ENCODE measurements at regions not wholly inside any gene's neighbourhood (a gene's known extent, or its start where the extent isn't known, plus 50 kb on each side); places are given as distances from the start of the nearest gene placed in this dataset.

DNA sequence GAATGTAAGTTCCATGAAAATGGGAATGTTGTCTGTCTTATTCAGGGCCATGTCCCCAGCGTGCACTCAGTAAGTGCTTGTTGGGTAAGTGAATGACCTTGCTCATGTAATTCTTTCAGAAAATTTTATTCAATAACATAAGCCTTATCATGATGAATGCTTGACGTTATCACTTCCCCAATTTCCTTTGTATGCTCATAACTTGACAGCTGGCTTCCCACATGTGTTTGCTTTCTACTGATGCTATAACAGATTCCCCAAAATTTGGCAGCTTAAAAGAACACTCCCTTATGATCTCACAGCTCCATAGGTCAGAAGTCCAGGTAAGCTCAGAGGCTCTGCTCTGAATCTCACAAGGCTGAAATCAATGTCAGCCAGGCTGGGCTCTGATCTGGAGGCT lies 155.8 kb upstream of the POU2AF2 start:
- DNase-seq: no peak

- no peak for DNase-seq
These were observed 156.6 kb upstream of the POU2AF2 start for GRCh38 chr11:111088847-111089355.

DNA sequence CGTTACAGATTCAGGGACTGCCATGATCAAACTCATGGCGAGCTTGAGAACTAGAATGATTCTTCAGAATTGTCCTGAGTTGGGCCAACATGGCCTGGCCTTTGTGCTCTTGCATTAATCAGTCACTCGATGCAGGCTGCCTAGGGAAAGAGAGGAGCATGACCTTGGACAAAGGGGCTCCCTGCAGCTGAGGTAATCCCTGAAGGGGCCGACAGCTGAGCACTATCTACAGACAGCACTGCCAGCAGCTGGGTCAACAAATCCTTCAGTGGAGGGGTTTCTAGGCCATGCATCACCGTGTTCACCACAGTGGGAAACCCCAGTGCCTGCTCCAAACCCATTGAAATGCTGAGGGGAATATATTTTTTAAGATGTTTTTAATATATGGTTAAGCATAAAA lies 159.5 kb upstream of the POU2AF2 start:
- peak; percentile 93 for DNase-seq

DNA sequence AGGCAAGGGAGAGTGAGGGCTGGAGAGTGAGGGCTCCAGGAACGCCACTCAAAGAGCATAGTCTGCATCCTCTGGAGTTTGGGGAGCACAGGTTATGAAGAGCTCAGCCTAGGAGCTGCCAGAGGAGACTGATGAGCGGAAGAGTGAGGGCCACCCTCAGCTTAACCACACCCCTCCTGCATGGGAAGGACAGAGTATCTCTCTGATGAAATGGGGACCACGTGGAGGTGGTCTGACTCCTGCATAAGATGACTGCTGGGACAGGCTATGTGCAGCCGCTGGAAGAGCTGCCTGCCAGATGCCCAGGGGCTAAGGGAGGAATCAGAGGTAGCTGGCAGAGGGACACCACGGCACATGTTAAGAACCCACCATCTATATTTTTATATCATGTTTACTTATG lies 162.9 kb upstream of the POU2AF2 start:
- peak; percentile 36 for DNase-seq

GRCh38 chr11:111081021-111081511 lies 164.5 kb upstream of the POU2AF2 start:
- DNase-seq: peak; percentile 53

GRCh38 chr11:111077530-111078322 lies 167.8 kb upstream of the POU2AF2 start:
- DNase-seq: peak; percentile 31

- DNase-seq: no peak
These were observed 176.5 kb upstream of the POU2AF2 start for GRCh38 chr11:111069066-111069465.

GRCh38 chr11:111067994-111068393 lies 177.5 kb upstream of the POU2AF2 start:
- no peak for DNase-seq

- DNase-seq: no peak
These were observed 178.7 kb upstream of the POU2AF2 start for GRCh38 chr11:111066846-111067245.

- no peak for DNase-seq
These were observed 181.6 kb upstream of the POU2AF2 start for GRCh38 chr11:111063726-111064517.

DNA sequence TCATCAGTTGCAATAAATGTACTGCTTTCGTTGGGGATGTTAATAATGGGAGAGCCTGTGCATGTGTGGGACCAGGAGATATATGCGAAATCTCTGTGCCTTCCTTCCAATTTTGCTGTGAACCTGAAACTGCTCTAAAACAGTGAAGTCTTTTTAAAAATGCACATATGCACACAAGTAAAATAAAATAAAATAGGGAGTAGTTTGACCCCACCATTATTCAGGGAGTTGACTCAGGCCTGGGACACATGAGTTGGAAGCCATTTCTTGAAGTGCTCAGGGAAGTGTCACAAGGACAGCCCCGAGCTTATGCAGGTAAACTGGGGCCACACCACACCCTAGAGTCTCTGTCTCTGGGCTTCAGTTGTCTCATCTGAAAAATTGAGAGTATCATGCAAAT lies 183.1 kb upstream of the POU2AF2 start:
- no peak for DNase-seq

DNA sequence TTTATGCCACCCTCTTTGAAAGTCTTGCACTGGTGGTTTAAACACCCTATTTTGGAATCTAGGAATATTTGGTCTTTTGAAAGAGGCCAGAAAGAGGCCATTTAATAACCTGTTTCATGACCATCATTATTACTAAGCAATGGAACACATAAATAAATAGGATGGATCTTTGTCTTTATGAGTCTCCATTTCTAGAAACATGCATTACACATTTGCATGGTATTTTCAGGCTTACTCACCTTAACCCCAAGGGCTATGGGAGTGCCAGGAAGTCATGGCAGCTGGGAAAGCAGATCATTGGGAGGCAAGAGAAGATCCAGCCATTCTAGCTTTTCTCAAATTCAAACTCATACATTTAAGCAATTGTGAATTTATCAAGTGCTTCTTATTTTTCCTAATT lies 185.8 kb upstream of the POU2AF2 start:
- no peak for DNase-seq

DNA sequence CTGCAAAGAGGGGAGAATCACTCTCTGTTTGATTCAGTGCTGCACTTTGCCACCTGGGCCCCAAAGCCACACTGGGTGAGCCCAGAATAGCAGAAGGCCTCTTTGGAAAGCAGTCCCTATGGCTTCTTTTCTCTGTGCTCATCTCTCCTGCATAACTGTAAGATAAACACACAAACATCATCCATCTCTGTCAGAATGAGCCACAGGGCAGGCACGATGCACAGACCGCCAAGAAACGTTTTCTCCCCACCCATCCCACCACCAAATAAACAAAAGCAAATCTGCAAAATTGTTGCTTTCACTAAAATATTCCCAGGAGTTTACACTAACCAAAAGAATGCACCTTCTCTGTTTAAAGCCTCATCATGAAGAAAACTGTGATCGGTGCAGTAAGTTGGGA lies 196.4 kb upstream of the POU2AF2 start:
- no peak for DNase-seq

DNA sequence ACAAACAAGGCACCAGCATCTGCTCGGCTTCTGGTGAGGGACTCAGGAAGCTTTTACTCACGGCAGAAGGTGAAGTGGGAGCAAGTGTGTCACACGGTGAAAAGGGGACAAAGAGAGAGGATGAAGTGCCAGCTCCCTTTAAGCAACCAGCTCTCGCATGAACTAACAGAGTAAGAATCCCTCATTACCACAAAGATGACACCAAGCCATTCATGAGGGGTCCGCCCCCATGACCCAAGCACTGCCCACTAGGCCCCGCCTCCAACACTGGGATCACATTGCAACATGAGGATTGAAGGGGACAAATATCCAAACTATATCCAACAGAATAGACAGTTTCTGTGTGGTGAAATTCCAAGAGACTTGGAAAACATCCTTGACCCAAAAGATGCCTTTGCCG lies 198.2 kb upstream of the POU2AF2 start:
- DNase-seq: peak; percentile 19

GRCh38 chr11:111046291-111046690 lies 199.2 kb upstream of the POU2AF2 start:
- DNase-seq: no peak

DNA sequence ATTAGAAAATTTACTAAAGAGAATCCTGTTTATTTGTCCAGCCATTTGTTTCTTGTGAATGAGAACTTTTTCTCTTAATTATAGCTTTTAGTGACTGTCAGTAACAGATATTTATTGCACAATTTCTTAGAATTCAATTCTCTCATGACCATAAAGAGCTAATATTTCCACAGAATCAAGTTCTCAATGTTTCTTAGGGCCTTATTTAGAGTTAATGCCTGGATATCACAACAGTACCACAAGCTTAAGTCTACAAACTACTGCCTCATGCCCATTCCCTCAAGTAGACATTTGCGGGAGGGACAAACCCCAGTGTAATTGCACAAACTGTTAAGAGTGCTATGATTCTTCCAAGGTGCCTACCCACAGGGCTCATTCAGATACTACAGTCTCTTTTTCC lies 199.7 kb upstream of the POU2AF2 start:
- DNase-seq: no peak

DNA sequence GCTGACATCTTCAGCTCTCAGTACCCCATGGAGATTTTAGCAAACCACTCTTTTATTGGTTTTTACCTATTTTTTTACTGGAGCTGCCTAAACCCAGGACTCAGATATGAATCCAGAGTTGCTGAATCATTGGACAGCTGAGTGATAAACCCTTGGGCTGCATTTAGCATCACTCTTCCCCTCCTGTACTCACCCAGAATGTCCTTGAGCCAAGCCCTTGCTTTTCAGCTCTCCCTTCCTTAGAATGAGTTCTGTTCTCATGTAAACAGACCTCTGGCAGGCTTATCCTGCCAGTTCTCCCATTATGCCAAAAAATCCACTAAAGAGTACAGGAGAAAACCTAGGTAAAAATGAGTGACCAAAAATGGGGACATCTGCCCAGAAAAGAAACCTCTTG lies 200.1 kb upstream of the POU2AF2 start:
- DNase-seq: no peak

DNA sequence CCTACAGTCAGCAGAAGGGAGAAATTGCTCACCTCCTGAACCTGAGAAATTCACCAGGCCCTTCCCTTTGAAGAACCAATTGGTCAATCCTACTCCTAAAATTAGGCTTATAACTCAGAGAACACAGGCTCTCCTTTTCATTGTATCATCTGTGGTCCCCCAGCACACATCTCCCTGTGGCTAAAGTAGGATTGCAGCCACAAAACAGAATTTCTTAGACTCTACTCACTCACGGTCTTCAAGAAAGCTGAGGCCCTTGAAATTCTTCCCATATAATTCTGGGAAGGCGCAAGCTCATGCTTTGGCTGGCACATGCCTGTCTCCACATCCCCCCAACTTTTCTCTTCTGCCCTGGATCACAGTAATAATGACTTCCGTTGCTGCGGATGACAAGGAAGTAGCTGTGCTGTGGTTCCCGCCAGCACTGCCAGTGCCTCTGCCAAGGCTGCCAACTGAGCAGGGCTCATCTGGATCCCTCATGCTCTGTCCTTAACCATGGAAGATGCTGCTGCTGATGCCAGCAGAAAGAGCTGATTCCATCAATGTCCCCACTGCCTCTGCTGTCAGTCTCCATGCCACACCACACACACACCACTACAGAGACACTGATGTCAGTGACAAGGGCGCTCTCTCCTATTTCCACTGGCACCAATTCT lies 200.6 kb upstream of the POU2AF2 start:
- no peak for DNase-seq

DNA sequence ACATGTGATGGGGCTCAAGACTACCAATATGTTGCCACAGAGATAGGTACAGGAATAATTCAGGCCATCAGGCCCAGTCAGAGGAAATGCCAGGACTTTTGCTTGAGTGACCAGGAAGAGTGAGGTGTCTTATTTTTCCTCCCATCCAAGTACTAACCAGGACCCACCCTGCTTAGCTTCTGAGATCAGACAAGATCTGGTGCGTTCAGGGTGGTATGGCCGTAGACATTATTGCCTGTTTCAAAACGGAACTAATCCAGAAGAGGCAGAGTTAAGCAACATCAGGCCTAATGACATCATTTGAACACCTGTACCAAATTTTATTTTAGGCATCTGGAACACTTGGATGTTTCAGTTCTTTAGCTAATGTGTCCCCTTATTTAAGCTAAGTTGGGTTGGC lies 205.5 kb upstream of the POU2AF2 start:
- DNase-seq: no peak

DNA sequence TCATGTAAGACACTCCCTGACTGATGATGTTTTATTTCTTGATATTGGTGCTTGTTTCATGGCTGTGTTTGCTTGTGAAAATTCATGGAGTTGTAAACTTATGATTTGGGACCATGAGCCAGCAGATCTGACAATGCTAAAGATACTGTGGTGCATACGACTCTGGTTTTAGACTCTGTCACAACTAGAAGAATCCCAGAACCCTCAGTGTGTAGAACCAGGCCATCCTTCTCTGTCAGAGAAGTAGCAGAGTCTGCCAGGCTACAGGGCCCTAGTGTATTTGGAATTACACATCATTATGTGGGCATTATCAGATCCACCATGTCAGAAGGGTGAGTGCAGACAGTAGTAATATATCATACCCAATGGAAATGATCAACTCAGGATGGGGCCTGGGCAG lies 209.8 kb upstream of the POU2AF2 start:
- no peak for DNase-seq

DNA sequence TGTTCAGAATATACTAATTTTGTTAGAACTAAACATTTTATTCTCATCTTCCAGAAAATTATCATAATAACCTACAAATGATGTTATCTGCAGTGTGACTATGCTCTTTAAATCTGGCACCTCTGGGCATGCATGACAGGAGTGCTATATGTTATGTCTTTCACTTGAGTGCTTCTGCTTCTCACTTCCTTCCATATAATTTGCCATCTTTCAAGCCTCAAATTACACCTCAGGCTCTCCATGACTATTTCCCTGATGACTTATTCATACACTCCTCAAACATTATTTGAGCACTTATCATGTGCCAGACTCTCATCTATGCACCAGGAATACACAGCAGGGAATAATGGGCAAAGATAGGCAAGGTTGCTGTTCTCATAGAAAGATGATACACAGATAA lies 219.3 kb upstream of the POU2AF2 start:
- no peak for DNase-seq

- DNase-seq: no peak
These were observed 224.4 kb upstream of the POU2AF2 start for GRCh38 chr11:111021131-111021530.

GRCh38 chr11:111019871-111020670 lies 225.5 kb upstream of the POU2AF2 start:
- DNase-seq: no peak

Data from NCI-H345 (cell line).